Mucosa of descending colon (tissue), 3 donors: ENCODE measurements at regions not wholly inside any gene's neighbourhood (a gene's known extent, or its start where the extent isn't known, plus 50 kb on each side); places are given as distances from the start of the nearest gene placed in this dataset.

Source experiments
- ATAC-seq: fragments of 200-7000 bp; cut with Tn5 transposase; one replicate; pipeline ENCODE4 v1.9.1; 2020; ENCODE audit warnings: mild to moderate bottlenecking, moderate library complexity
- DNase-seq, 3 donors: peaks; one replicate each; pipeline ENCODE4 v3.0.0-alpha.2; 2020
- H3K36me3 ChIP-seq: fragments of 200-600 bp; one replicate; pipeline ENCODE4 v1.8.0; 2021; ENCODE audit warnings: low read depth, mild to moderate bottlenecking
- H3K4me1 ChIP-seq: fragments of 200-600 bp; one replicate; pipeline ENCODE4 v1.8.0; 2021; ENCODE audit warnings: low read depth, mild to moderate bottlenecking
- H3K4me3 ChIP-seq: fragments of 200-600 bp; one replicate; pipeline ENCODE4 v1.8.0; 2021; ENCODE audit warnings: mild to moderate bottlenecking
- H3K9me3 ChIP-seq: fragments of 200-600 bp; one replicate; pipeline ENCODE4 v1.8.0; 2021; ENCODE audit warnings: mild to moderate bottlenecking
- intact Hi-C, 2 donors: fragments of 100-400 bp; cut with DNase I in 1 of 2; cut with micrococcal nuclease in 1 of 2; formaldehyde crosslinking; loops; one replicate each; pipeline versions ENCODE4 v1.11.0 to v1.11.1; 2022; cut with DNase I, micrococcal nuclease
- TF ChIP-seq, protein P1 (sequence below): fragments of 200-600 bp; IDR thresholded peaks from one replicate; pipeline ENCODE4 v1.8.0; 2022; ENCODE audit warnings: antibody characterized with exemption, mild to moderate bottlenecking
- donor health status: DM: no; HTN: no; CAD: no; lungs with moderate emphysema.
- donor health status: DM: no; HTN: no; CAD: no.
- donor health status: DM: no; HTN: yes; CAD: no.

GRCh38 chr15:39114690-39115378, 466.0 kb upstream of the THBS1 start:
- intact Hi-C loops: no loop called here
- Histone ChIP-seq H3K36me3 (no peaks in the 10 kb centered on the region), H3K4me3 (no peak overlapping the region), H3K4me1 (no peaks in the 10 kb centered on the region), H3K9me3 (peaks cover 11% of the 10 kb centered on the region)
- no peak for ATAC-seq
- no peak for DNase-seq
- TF ChIP-seq, protein P1, sequence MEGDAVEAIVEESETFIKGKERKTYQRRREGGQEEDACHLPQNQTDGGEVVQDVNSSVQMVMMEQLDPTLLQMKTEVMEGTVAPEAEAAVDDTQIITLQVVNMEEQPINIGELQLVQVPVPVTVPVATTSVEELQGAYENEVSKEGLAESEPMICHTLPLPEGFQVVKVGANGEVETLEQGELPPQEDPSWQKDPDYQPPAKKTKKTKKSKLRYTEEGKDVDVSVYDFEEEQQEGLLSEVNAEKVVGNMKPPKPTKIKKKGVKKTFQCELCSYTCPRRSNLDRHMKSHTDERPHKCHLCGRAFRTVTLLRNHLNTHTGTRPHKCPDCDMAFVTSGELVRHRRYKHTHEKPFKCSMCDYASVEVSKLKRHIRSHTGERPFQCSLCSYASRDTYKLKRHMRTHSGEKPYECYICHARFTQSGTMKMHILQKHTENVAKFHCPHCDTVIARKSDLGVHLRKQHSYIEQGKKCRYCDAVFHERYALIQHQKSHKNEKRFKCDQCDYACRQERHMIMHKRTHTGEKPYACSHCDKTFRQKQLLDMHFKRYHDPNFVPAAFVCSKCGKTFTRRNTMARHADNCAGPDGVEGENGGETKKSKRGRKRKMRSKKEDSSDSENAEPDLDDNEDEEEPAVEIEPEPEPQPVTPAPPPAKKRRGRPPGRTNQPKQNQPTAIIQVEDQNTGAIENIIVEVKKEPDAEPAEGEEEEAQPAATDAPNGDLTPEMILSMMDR: no peak

DNA sequence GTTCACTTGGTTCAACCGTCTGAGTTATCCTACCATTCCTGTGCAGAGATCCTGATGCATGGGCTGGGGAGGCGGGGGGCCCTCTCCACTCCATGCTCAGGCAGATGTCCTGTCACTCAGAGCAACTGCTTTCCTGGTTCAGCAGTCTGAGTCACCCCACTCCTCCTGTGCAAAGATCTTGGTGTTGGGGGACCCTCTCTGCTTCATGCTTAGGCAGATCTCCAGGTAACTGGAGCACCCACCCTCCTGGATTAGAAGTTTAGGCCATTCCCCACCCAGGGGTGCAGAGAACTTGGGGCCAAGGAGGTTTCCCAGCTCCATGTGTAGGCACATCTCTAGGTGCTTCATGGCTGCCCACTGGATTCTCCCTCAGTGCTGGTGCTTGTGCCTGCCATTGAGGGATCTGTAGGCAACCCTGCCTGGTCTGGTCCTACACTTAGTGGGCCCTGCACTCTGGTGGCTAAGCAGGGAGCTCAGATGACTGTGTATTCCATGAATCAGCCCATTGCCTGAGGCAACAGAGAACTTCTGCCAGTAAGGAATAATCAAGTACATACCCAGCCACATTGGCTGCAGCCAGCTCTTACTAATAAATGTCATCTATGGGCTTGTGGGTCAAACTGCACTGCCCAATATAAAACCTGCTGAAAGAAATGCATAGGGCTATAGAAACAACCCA, 465.4 kb upstream of the THBS1 start:
- Histone ChIP-seq H3K9me3 (peaks cover 11% of the 10 kb centered on the region), H3K4me3 (no peak overlapping the region), H3K36me3 (no peaks in the 10 kb centered on the region), H3K4me1 (no peaks in the 10 kb centered on the region)
- TF ChIP-seq, protein P1: no peak
- DNase-seq: no peak
- intact Hi-C loops: no loop called here
- no peak for ATAC-seq

DNA sequence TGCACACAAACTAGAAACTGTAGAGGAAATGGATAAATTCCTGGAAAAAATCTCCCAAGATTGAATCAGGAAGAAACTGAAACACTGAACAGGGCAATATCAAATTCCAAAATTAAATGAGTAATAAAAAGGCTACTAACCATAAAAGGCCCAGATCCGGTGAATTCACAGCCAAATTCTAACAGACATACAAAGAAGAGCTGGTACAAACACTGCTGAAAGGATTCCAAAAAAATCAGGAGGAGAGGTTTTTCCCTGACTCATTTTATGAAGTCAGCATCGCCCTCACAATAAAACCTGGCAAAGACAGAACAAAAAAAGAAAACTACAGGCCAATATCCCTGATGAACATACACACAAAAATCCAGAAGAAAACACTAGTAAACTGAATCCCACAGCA, 462.4 kb upstream of the THBS1 start:
- intact Hi-C loops: no loop called here
- Histone ChIP-seq H3K9me3 (peaks cover 11% of the 10 kb centered on the region), H3K4me1 (no peaks in the 10 kb centered on the region), H3K4me3 (no peak overlapping the region), H3K36me3 (no peaks in the 10 kb centered on the region)
- TF ChIP-seq, protein P1: no peak
- ATAC-seq (no peak), DNase-seq (no peak)

GRCh38 chr15:39124155-39124552, 456.7 kb upstream of the THBS1 start:
- TF ChIP-seq, protein P1: no peak
- no peaks in the 10 kb centered on the region for H3K9me3 ChIP-seq
- no peaks in the 10 kb centered on the region for H3K36me3 ChIP-seq
- no peak overlapping the region for H3K4me3 ChIP-seq
- peaks cover 11% of the 10 kb centered on the region for H3K4me1 ChIP-seq
- ATAC-seq (no peak), DNase-seq (no peak)
- intact Hi-C loops: no loop called here

DNA sequence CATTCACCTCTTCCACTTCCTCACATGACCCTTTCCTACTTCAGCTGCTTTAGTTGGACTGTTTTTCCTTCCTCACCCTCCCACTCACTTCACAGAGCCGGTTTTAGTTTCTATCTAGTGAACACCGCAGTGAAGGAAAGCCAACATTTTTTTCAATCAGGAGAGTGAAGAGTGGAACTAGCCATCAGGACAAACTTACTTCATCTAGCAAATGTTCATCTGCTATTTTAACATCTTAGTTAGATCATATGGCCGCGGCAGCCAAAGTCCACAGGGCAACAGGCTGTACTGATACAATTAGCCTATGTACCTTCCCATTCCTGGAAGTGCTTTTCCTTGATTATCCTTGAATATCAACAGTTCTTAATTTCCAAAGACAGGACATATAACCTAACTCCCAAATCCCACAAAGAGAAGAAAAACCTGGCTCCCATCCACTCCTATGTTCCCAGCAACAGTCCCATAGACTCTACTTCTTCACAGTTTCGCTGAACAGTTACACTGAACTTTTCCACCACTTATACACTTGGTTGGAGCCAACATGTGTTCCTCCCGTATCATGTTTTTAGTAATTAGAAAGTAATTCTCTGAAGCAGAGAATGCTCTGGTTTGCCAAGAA, 456.2 kb upstream of the THBS1 start:
- DNase-seq (peak in 1 of 3 donors; percentile 10), ATAC-seq (no peak)
- intact Hi-C loops: no loop called here
- Histone ChIP-seq H3K4me1 (peaks cover 11% of the 10 kb centered on the region), H3K9me3 (no peaks in the 10 kb centered on the region), H3K36me3 (no peaks in the 10 kb centered on the region), H3K4me3 (no peak overlapping the region)
- TF ChIP-seq, protein P1: no peak
